ENCODE measurements at regions not wholly inside any gene's neighbourhood (a gene's known extent, or its start where the extent isn't known, plus 50 kb on each side); places are given as distances from the start of the nearest gene placed in this dataset.

GRCh38 chr9:12516573-12516972 is 176.6 kb upstream of the TYRP1 start:
- Histone ChIP-seq H3K9me3 (ENCODE audit: control extremely low read depth in 1 of 3, control insufficient read depth in 2 of 3, insufficient read depth in 1 of 3, low read length in 2 of 3) (no peaks in the 10 kb centered on the region), H3K36me3 (replicated peaks in 1 of 2; ENCODE audit: control extremely low read depth in 1 of 2, control insufficient read depth in 1 of 2, extremely low read depth in 1 of 2, insufficient read depth in 2 of 2, low read length in 1 of 2) (no peaks in the 10 kb centered on the region), H2AFZ (ENCODE audit: insufficient read depth, low read depth, low read length, poor library complexity, severe bottlenecking) (no peak overlapping the region), H4K20me1 (ENCODE audit: control insufficient read depth, insufficient read depth, low read length, poor library complexity, severe bottlenecking) (no peaks in the 10 kb centered on the region), H3K4me3 (ENCODE audit: control extremely low read depth in 1 of 5, extremely low read depth in 1 of 5, insufficient read depth in 1 of 5, low read depth in 2 of 5, low read length in 4 of 5) (no peak overlapping the region), H3K27me3 (replicated peaks in 1 of 4; ENCODE audit: control extremely low read depth in 1 of 4, control insufficient read depth in 3 of 4, insufficient read depth in 4 of 4, low read length in 3 of 4) (no peaks in the 10 kb centered on the region), H3K27ac (ENCODE audit: low read length in 2 of 2) (no peak overlapping the region), H3K4me2 (replicated peaks; ENCODE audit: low read depth, low read length, poor library complexity, severe bottlenecking) (no peak overlapping the region), H3K79me2 (ENCODE audit: control insufficient read depth, insufficient read depth, low read length) (no peaks in the 10 kb centered on the region), H3K4me1 (ENCODE audit: control insufficient read depth in 2 of 2, insufficient read depth in 2 of 2, low read length in 2 of 2) (no peaks in the 10 kb centered on the region), H3K9ac (ENCODE audit: low read length) (no peak overlapping the region)
- H3K27ac Mint-ChIP-seq = no peak overlapping the region
- TF ChIP-seq EZH2 (IDR thresholded peaks at IDR 0.05; ENCODE audit: borderline replicate concordance, insufficient read depth, low read depth, low read length, poor library complexity, severe bottlenecking) = no peak
- TF ChIP-seq, protein P1, sequence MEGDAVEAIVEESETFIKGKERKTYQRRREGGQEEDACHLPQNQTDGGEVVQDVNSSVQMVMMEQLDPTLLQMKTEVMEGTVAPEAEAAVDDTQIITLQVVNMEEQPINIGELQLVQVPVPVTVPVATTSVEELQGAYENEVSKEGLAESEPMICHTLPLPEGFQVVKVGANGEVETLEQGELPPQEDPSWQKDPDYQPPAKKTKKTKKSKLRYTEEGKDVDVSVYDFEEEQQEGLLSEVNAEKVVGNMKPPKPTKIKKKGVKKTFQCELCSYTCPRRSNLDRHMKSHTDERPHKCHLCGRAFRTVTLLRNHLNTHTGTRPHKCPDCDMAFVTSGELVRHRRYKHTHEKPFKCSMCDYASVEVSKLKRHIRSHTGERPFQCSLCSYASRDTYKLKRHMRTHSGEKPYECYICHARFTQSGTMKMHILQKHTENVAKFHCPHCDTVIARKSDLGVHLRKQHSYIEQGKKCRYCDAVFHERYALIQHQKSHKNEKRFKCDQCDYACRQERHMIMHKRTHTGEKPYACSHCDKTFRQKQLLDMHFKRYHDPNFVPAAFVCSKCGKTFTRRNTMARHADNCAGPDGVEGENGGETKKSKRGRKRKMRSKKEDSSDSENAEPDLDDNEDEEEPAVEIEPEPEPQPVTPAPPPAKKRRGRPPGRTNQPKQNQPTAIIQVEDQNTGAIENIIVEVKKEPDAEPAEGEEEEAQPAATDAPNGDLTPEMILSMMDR (IDR thresholded peaks at IDR 0.05) = no peak
- ATAC-seq (ENCODE audit: low read depth) (no peak), DNase-seq (no peak)
- intact Hi-C loops (cut with micrococcal nuclease) = no loop called here
- POLR2A ChIA-PET = no interaction called here
- CTCF ChIA-PET = no interaction called here
- no peaks in the 10 kb centered on the region for H3K4me1 Mint-ChIP-seq
- no peak overlapping the region for H3K4me3 Mint-ChIP-seq
- H3K27me3 Mint-ChIP-seq = no peaks in the 10 kb centered on the region
- H3K9me3 Mint-ChIP-seq (ENCODE audit: insufficient read depth) = peaks cover 3% of the 10 kb centered on the region

DNA sequence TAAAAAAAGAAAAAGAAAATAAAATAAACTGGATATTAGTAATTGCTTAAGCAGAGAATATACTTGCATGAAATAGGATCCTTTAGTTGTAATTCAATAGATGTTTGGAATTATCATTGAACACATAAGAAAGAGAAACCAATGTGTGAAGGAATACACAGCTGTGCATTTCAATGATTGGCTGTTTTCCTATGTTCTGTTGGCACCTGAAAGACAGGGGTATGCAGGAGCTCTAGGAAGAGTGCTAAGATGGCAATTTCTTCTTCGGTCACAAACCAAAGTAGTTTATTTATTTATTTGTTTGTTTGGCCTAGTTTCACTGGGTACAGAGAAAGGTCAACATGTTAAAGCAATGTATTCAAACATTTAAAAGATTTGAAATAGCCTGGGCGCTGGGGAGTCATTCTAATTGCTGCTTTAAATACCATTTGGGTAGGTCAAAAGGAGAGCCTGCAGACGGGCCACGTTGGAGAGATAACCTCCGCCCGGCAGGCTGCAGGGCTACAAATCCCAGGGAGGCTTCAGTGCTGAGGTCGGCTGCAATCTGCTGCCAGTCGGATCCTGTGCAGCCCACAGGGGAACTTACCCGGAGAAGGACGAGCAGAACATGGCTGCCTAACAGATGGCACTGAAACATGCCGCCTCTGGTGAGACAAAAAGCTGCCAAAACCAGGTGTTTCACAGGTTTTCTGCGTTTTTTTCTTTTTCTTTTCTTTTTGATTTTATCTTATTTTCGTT is 154.2 kb upstream of the TYRP1 start:
- TF ChIP-seq, protein P1 (IDR thresholded peaks at IDR 0.05) = no peak
- no peak for TF ChIP-seq EZH2 (IDR thresholded peaks at IDR 0.05; ENCODE audit: borderline replicate concordance, insufficient read depth, low read depth, low read length, poor library complexity, severe bottlenecking)
- POLR2A ChIA-PET = no interaction called here

More for the DNA sequence above, 154.2 kb upstream of the TYRP1 start:
- ATAC-seq (ENCODE audit: low read depth) (no peak), DNase-seq (no peak)
- H3K79me2 ChIP-seq (ENCODE audit: control insufficient read depth, insufficient read depth, low read length) = no peaks in the 10 kb centered on the region
- no peaks in the 10 kb centered on the region for H3K4me1 Mint-ChIP-seq
- H3K27me3 Mint-ChIP-seq = no peaks in the 10 kb centered on the region
- H3K4me3 ChIP-seq (ENCODE audit: control extremely low read depth in 1 of 5, extremely low read depth in 1 of 5, insufficient read depth in 1 of 5, low read depth in 2 of 5, low read length in 4 of 5) = no peak overlapping the region
- H3K27me3 ChIP-seq (replicated peaks in 1 of 4; ENCODE audit: control extremely low read depth in 1 of 4, control insufficient read depth in 3 of 4, insufficient read depth in 4 of 4, low read length in 3 of 4) = no peaks in the 10 kb centered on the region
- intact Hi-C loops (cut with micrococcal nuclease) = no loop called here
- H3K36me3 ChIP-seq (replicated peaks in 1 of 2; ENCODE audit: control extremely low read depth in 1 of 2, control insufficient read depth in 1 of 2, extremely low read depth in 1 of 2, insufficient read depth in 2 of 2, low read length in 1 of 2) = no peaks in the 10 kb centered on the region
- no peak overlapping the region for H3K4me2 ChIP-seq (replicated peaks; ENCODE audit: low read depth, low read length, poor library complexity, severe bottlenecking)
- WGBS (ENCODE audit: insufficient coverage) = 80% methylated on average over 10 of the region's 13 CpGs
- H3K4me3 Mint-ChIP-seq = no peak overlapping the region
- peaks cover 0 to 6% (median 0%) of the 10 kb centered on the region in 3 donors for H3K9me3 ChIP-seq (ENCODE audit: control extremely low read depth in 1 of 3, control insufficient read depth in 2 of 3, insufficient read depth in 1 of 3, low read length in 2 of 3)
- no peak overlapping the region for H2AFZ ChIP-seq (ENCODE audit: insufficient read depth, low read depth, low read length, poor library complexity, severe bottlenecking)
- no peak overlapping the region for H3K27ac Mint-ChIP-seq
- H3K27ac ChIP-seq (ENCODE audit: low read length in 2 of 2) = no peak overlapping the region
- no peak overlapping the region for H3K9ac ChIP-seq (ENCODE audit: low read length)
- CTCF ChIA-PET = no interaction called here
- H4K20me1 ChIP-seq (ENCODE audit: control insufficient read depth, insufficient read depth, low read length, poor library complexity, severe bottlenecking) = no peaks in the 10 kb centered on the region
- peaks cover 3% of the 10 kb centered on the region for H3K9me3 Mint-ChIP-seq (ENCODE audit: insufficient read depth)
- no peaks in the 10 kb centered on the region for H3K4me1 ChIP-seq (ENCODE audit: control insufficient read depth in 2 of 2, insufficient read depth in 2 of 2, low read length in 2 of 2)

Data from B cell (primary cell).